Activated T-helper 9 cell treated with anti-CD3 and anti-CD28 coated beads, Interleukin-2, amount 50 U/mL, for 16 hours (primary cell): ENCODE measurements at regions not wholly inside any gene's neighbourhood (a gene's known extent, or its start where the extent isn't known, plus 50 kb on each side); places are given as distances from the start of the nearest gene placed in this dataset.

ENCODE experiments used
- DNase-seq: peaks from one replicate; pipeline ENCODE4 v3.0.0-alpha.2; 2020; ENCODE audit warnings: low read depth

DNA sequence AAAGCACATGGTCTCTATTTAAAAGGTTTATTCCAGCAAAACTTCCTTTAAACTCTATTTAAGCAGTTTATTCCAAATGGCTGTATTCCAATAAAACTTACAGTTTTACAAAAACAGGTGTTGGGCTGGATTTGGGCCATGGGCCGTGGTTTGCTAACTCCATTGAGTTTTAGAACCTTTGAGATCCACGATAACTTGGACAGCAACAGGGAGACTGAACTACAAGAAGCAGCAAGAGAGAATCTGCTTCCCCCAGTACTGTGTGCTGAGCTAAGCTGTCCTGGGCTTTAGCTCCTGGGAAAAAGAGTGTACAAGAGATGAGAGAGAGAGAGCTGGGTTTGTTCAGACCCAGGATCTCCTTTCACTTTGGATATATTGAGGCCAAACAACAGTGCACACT is 204.0 kb upstream of the CELF2 start:
- DNase-seq = no peak

DNA sequence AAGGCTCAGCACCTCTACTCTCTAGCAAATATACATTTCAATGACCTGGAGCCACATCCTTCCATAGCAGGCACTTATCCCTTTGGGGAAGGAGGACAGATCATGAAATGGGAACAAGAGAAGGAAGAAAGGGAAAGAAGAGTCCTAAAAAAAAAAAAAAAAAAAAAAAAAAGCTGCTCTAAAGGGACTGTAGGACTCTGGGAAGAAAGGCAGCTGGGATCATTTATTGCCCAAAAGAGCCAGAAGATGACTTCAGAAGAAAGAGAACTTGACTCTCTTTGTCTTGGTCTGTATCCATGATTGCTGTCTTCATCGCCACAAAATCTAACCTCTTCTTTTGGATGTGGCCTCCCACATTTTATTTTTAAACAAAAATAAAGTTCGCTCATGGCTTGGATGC is 203.6 kb upstream of the CELF2 start:
- DNase-seq = no peak

DNA sequence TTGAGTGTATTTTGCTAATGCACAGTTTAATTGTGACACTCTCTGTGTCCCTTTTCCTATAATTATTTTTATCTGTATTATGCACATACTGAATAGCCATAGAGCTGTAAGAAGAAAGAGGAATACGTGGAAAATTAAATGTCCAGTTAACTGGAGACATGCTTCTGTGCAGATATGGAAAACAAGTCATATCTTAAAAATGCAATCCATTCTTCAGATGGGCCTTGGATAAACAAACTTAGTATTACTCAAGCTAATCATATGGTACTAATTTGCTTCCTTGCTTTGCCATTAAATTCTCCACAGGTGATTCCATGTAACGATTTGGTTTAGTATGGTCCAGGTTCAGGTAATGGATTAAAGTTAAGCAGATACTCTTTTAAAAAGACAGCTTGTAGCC is 201.2 kb upstream of the CELF2 start:
- no peak for DNase-seq

DNA sequence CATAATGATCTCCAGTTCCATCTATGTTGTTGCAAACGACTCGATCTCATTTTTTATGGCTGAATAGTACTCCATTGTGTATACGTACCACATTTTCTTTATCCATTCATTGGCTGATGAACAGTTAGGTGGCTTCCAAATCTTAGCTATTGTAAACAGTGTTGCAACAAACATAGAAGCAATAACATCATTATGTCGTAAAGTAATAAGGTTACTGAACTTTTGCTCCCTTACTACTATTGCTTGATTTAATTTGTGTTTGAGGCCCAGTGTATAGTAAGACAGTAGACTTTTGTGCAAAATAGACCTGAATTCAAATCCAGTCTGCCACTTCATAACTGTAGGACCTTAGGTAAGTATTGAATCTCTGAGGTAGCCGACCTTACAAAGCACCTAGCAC is 200.1 kb upstream of the CELF2 start:
- DNase-seq = no peak

DNA sequence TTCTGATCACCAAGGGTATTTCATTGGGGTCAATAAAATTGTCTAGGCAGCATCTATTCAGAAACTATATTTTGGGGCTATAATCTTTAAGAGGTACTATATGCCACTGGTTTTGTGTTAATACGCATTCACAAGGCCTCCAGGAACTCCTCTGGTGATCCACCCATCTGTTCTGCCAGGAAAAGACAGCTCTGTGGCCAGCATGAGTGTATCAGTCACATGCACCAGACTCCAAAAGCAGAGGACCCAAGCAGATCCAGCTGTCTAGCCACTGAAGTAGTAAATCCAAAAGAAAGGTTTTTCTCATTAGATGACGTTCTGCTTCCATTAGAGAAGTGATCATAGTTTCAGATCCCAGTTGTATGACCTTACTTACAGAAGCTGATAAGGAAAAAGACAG is 199.6 kb upstream of the CELF2 start:
- no peak for DNase-seq

DNA sequence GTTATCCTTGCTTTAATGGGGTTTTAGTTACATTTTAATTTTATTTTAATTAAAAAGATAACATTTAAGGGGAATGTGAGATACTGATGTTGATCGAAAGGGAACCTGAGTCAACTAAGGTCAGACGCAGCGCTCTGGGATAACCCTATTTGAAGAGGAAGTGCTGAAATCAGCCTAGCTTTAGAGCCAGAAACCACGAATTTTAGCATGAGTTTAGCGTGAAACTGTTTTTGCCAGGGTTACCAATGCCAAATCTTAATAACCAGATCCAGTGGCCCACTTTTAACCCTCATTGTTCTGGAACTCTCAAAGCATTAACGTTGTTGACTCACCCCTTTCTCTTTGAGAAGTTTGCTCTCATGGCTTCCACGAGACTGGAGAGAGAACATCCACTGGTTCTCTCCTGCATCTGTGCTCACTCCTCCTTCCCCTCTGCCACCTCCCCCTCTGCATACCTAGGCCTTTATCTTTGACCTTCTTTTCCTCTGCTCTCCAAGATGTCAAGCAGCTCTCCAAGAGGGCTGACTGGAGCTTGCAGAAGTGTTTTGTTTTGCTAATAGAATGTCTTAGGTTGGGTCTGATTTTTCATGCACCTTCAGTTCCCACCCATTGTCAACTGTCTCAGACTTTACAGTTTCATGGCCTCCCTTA is 198.3 kb upstream of the CELF2 start:
- DNase-seq = no peak

DNA sequence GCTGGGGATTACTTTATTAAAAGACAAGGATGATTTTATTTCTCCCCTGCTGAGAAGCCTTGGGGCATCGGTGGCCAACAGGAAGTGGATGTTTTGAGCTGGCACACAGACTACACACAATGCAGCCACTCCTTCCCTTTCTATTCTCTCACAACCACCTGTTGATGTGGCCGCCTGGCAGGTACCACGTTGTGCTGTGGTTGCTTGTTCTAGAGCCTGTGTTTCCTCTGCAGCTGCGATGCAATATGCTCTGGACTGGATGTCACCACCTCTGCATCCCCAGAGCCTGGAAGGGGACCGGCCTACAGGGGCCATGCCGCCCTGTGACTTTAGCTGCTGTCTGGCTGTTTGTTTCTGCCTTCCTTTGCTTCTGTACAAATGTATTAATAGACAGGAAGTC is 195.7 kb upstream of the CELF2 start:
- DNase-seq = no peak

DNA sequence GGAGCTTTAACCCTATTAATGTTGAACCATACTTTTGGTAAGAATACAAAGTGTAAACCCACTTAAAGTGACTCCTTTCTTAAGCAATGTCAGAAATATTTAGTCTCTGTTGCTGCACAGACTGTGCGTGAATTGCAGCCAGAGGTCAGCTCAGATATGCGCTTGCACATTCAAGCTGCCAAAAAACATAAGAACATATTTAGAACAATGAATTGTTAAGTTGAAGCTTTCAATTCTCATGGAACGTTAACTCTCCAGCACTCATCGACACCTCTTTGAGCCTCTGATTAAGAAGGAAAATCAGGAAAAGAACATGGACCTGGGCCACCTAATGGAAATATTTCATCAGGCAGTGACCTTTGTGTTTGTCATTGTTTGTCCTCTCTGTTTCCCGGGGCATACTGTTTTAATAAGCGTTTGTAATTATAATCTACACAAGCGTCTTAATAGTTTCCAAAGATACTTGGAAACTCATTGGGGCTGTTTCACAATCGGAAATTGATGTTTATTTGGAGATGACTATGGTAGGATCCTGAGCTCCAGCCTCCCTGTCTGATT is 193.0 kb upstream of the CELF2 start:
- no peak for DNase-seq

DNA sequence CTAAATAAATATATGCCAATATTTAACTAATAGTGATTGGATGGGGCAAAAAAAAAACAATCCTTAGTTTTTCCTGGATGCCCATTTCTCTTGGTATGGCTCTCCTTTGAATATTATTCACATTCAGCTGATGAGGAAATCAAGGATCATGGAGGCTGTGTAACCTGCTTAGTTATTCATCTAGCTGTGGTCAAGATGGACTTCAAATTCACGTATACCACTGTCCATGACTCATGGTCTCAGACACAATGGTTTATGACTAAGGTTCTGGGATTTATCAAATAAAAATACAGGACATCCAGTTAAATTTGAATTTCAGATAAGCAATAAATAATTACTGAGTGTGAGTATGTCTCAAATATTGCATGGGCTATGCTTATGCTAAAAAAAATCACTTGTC is 191.5 kb upstream of the CELF2 start:
- DNase-seq = no peak

DNA sequence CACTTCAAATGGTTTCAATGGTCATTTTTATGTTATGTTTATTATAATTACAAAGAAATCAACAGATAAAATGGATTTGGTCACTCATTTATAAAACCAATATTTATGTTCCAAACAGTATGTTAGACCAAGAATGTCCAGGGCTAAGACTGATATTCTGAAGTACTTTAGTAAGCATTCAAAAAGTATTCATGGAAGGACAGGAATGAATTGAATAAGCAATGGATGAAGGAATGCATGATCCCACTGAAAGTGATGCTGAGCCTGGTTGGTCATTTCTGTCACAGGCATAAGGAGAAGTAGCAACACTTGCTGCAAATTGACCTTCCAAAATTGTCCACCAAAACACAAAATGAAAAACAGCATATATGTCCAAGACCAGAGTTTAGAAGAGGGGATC is 189.0 kb upstream of the CELF2 start:
- no peak for DNase-seq

DNA sequence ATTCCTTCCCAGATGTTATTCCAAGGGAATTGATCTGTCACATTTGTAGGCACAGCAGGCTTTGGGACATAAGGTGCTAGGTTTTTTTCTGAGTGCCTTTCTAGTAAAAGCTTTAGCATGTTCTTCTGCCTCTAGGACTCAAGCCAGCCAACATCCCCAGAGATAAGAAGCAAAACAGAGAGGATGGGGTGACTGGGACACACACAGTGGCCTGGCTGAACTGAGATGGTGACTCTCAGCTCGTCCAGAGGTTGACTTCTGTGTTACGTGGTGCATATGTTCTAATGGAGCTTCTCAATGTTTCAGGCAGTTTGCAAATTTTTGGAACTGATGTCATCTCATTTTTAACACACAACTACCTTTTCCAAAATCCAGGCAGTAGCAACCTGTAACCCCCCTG is 188.1 kb upstream of the CELF2 start:
- no peak for DNase-seq

DNA sequence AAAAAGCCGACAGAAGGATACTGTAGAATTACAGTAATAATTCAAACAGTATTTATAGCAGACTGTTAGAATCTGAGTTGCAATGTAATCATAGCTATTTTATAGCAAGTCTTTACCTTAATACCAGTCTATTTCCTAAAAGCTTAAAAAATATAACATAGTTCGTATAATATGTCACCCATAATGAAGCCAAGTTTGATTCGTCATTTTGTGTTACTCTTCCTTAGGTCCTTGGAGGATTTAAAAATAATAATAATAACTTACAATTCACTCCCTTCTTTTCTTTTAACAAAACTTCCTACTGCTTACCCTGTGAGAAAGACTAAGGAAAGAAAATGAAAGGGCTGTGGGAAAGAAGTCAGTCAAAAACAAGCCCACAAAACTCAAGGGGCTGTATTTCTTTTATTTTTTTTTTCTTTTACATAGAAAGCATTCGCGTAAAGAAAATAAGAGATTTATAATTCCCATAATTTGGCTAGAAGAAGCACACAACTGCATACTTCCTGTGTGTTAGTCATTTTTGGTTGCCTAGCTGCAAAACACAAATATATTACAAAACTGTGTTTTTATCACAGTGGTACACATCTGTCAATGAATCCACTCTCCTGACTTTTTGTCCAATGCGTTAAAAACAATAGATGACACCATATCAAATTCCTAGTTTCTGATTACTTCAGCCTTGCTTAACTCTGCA is 187.2 kb upstream of the CELF2 start:
- DNase-seq = no peak

DNA sequence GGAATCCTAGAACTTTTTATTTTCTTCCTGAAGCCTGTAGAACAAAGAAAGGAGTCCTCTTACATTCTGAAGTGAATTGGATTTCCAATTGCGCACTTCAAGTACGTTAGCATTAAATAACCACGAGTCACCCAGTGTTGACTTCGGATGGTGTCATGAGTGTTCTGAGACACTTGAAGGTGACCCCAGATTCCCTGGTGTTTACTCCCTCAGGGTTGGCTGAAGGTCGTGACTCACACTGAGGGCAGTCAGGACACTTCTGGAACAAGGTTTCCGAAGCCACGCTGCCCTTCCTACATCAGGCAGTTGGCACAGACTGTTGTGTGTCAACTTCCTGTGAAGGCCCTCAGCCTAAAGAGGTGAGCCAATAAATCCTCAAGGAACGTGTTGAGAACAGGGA is 186.6 kb upstream of the CELF2 start:
- DNase-seq = no peak

DNA sequence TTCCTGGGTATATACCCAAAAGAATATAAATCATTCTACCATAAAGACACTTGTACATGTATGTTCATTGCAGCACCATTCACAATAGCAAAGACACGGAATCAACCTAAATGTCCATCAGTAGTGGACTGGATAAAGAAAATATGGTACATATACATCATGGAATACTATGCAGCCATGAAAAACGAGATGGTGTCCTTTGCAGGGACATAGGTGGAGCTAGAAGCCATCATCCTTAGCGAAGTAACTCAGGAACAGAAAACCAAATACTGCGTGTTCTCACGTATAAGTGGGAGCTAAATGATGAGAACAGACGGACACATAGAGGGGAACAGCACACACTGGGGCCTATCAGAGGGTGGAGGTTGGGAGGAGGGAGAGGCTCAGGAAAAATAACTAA is 183.7 kb upstream of the CELF2 start:
- no peak for DNase-seq

DNA sequence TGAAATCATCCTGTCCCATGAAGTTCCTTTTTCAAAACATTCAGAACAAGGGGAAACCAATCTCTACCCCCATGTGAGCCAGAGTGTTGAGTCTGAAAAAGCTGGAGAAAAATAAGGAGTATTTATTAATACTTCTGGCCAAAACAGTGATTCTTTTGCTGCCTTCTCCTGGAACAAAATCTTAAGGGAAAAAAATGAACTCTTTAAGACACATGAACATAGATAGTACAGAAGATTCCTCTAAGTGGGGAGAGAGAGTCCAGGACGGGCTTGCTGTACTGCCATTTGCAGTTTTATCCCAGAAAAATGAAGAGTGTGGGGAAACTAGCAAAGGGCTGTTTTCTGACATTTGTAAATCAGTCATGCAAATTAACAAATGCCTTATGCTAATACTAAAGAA is 173.4 kb upstream of the CELF2 start:
- DNase-seq = no peak

DNA sequence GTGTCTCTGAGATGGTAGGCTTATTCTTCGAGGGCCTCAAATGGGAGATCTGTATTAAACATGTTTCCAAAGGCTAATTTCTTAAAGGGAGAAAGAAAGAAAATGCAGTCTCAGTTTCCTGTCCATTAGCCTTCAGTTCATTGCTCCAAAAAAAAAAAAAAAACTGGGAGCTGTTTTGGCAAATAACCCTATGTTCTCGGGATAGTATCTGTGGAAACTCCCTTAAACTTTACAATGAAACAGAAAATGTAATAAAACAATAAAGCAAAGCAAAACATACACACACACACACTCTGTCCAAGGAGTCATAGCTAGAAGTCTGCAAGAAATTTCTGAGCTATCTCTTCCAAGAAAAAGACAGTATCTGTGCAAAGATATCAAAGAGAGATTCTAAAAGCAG is 172.5 kb upstream of the CELF2 start:
- no peak for DNase-seq

DNA sequence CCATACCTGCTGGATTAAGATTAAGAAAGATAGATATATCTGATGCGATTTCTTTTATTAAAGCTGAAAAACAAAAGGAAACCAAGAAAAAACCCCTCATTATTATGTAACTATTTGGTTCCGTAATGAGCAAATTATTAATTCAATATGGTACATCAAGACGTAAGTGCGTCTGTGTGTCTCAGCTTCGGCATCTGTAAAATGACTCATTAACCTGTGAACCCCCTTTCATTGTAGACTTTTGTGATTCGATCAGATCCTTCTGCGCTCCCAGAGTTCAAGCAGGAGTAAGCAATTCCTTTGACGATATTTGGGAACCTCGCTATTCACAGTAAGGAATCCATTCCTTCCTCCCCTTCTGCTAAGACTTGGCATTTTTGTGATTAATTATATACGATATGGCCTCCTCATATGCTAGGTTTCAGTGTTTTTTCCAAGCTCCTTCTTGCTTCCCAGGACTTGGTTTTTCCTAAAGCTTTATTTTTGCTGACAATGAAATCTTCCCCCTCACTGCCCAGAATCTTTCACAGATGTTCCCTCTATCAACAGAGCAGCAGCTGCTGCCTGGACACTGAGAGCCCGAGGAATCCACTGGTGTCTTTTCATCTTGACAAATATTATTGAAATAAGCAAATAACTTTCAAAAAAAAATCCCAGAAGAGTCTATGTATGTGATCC is 171.7 kb upstream of the CELF2 start:
- no peak for DNase-seq

DNA sequence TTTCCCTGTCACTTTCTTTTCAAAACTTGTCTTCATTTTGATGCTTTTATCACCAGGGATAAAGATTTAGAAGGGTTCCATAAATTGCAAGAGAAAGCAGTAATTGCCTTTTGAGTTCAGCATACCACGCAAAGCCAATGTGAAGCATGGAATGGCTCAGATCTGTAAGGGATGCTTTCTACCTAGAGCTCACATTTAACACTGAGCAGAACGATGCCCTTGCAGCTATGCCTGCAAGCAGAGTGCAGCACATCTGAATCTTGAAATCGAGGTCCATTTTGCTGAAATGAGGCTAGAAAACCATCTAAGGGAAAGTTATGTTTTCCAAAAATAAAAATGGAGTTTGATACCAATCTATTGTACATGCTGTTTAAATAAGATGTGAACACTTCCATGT is 171.2 kb upstream of the CELF2 start:
- no peak for DNase-seq

DNA sequence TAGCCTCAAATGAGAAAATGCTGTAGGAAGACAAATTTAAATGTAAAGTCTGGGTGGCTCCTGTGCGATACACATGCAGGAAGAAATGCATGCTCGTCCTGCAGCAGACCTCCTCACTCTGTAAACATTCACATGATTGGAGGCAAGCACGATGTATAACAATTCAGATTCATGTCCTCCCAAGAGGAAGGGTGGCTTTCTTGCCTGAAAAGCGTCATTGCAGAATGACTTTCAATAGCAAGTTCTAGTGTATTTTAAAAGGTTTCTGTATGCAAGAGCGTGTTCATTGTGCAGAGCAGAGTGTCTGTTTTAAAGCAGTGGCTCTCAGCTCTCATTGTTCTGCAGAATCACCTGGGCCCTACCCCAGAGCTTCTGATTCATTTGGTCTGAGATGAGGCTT is 170.3 kb upstream of the CELF2 start:
- DNase-seq = no peak

DNA sequence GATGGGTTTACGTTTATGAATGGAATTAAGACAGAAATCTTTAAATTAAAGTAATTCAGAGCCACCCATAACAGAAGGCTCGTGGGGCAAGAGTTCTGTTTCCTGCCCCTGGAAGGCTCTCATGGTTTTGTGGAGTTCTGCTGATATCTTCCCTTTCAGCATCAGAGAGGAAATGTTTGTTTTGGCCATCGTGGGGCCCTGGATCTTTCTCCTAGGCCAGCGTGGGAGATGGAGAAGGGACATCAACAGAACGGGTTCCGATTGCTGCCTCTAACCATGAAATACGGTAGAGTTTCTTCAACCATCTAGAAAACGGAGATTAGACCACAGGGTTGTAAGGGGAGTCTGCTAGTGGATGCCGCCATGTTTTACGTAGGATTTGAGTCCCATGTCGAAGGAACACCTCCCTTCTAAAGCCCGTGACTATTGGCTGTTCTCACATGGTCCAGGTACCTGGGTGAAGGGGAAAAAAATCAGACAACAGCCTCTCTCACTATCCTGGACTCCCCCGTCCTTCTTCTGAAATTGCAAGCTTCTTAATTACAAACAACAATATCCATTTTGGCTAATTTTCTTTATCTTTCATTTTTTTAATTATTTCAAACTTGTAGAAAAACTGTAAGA is 169.1 kb upstream of the CELF2 start:
- DNase-seq = no peak

DNA sequence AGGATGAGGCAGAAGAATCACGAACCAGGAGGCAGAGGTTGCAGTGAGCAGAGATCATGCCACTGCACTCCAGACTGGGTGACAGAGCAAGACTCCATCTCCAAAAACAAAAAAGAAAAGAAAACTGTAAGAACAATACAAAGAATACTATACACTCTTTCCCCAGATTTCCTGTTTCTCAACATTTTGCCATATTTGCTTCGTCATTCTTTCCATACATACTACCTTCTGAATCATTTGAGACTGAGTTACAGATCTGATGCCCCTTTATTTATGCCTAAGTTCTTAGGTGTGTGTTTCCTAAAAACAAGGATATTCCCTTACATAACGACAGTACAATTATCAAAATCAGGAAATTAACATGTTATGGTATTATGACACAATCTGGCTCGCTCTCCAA is 168.4 kb upstream of the CELF2 start:
- no peak for DNase-seq

DNA sequence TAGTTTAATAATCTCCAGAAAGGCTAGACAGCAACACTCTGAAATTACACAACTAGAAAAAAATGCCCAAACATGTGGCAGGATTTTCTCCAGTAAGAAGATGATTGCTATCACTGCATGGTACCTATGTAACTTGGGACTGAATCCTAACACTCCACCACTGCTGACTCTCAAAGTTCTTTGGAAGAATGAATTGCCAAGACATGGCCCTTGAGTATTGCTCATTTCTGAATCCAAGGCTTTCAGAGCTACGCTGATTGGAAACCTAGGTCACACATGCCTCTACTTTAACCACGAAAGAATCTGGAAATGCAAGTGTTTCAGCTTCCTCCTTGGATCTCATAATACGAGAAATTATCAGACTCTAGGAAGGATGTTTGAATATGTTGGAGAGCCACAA is 167.5 kb upstream of the CELF2 start:
- DNase-seq = no peak

DNA sequence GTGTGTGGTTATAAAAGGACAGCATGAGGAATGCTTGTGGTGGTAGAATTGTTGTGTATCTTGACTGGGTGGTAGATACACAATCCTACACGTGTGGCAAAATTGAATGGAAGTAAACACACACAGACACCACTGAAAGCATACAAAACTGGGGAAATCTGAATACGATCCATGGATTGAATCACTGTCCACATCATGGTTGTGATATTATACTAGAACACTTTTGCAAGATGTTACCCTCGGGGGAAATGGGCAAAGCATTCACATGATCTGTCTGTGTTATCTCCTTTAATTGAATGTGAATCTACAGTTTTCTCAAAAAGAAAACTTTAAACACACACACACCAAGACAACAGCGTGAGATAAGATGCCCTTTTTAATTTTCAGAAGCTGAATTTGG is 165.2 kb upstream of the CELF2 start:
- DNase-seq = no peak
